RWPE1 (cell line): ENCODE measurements at regions not wholly inside any gene's neighbourhood (a gene's known extent, or its start where the extent isn't known, plus 50 kb on each side); places are given as distances from the start of the nearest gene placed in this dataset.

ENCODE experiments used
- CTCF ChIA-PET: fragments of 350-600 bp; sonication (Branson Sonifier 250); formaldehyde crosslinking; extraction: SDS; loops from one replicate; lab custom pipeline; 2021; lab: Yijun Ruan, JAX
- POLR2A ChIA-PET: fragments of 400-600 bp; formaldehyde crosslinking; extraction: SDS; loops from one replicate; lab custom pipeline; 2020; ENCODE audit warnings: antibody characterized with exemption; ENCODE audit not compliant: low non-redundant PET; lab: Yijun Ruan, JAX
- DNase-seq: peaks from one replicate; pipeline ENCODE4 v3.0.0; 2012; ENCODE audit warnings: low spot score
- H3K27ac ChIP-seq: fragments of 450-650 bp; 2 replicates; pipeline ENCODE4 v1.5.1; 2017
- TF ChIP-seq, protein P1 (sequence below): fragments of 450-650 bp; conservative IDR thresholded peaks from 2 replicates; pipeline ENCODE4 v1.5.1; 2017; ENCODE audit warnings: low read depth, mild to moderate bottlenecking

DNA sequence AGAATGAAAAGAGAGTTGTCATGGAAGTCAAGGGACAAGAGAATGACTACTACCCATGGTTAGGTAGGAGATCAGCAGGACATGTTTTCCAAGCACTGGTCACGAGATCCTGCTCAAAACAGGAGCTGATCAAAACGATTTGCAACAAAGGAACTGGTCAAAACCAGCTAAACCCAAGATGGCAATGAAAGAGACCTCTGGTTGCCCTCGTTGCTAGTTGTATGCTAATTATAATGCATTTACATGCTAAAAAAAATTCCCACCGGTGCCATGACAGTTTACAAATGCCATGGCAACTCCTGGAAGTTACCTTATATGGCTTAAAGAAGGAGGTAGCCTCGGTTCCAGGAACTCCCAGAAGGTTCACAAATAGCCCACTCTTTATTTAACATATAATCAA lies 95.0 kb upstream of the OTX2 start:
- CTCF ChIA-PET: no interaction called here
- H3K27ac ChIP-seq: no peak overlapping the region
- no peak for DNase-seq
- TF ChIP-seq, protein P1, sequence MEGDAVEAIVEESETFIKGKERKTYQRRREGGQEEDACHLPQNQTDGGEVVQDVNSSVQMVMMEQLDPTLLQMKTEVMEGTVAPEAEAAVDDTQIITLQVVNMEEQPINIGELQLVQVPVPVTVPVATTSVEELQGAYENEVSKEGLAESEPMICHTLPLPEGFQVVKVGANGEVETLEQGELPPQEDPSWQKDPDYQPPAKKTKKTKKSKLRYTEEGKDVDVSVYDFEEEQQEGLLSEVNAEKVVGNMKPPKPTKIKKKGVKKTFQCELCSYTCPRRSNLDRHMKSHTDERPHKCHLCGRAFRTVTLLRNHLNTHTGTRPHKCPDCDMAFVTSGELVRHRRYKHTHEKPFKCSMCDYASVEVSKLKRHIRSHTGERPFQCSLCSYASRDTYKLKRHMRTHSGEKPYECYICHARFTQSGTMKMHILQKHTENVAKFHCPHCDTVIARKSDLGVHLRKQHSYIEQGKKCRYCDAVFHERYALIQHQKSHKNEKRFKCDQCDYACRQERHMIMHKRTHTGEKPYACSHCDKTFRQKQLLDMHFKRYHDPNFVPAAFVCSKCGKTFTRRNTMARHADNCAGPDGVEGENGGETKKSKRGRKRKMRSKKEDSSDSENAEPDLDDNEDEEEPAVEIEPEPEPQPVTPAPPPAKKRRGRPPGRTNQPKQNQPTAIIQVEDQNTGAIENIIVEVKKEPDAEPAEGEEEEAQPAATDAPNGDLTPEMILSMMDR: no peak
- POLR2A ChIA-PET: no interaction called here

DNA sequence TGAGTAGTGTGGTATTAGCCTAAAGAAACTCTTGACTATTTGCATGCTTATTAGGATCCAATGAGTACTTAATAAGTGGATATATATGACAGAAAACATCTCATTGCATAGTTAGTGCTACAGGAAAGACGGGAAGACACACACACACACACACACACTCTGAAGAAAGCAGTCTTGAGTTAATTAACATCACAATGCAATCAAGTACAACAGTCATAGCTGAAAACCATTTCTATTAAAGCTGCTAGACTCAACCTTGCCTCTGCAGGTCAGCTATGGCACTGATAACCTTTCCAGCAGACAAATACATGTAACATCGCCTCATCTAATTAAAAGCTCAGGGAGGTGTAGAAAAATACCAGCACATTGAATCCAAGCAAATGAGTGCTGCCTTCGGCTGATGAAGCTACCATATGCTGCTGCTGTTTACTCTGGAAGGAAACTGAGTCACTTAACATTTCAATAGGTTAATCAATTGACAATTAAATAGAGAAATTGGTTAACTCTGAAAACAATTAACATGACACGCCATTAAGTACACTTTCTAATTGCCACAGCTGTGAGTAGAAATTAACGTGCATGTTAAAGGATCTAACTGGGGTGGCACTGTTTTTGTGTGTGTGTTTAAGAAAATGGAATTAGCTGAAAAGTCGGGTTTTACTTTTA lies 93.2 kb upstream of the OTX2 start:
- ChIA-PET CTCF (interaction anchor here (0.5 to 0.6 kb wide), 2 partner anchors 20 to 237 kb away, joined by 3 to 8 read pairs; no protein-coding TSS in a partner anchor), POLR2A (no interaction called here)
- TF ChIP-seq, protein P1: no peak
- H3K27ac ChIP-seq: no peak overlapping the region
- no peak for DNase-seq

DNA sequence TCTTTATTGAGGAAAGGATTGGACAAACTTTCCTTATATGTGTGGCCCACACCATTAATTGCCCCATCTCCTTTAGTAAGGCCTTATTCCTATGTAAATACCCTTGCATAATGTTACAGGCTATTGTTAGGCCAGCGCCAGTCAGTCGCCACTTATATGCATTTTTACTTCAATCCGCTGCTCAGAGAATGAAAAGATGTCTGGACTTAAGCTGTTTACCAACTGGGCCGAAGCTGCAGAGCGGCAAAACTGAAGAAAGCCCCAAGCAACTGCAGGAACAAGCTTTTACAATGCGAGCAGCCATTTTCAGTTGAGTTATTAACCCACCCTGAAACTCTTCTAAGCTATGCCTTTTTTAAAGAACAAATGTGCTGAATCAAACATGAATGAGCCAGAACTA lies 92.1 kb upstream of the OTX2 start:
- POLR2A ChIA-PET: no interaction called here
- CTCF ChIA-PET: interaction anchor here (0.6 kb wide), 1 partner anchor 1388 kb away, joined by 4 read pairs; no protein-coding TSS in a partner anchor
- TF ChIP-seq, protein P1: no peak
- no peak for DNase-seq
- H3K27ac ChIP-seq: no peak overlapping the region

DNA sequence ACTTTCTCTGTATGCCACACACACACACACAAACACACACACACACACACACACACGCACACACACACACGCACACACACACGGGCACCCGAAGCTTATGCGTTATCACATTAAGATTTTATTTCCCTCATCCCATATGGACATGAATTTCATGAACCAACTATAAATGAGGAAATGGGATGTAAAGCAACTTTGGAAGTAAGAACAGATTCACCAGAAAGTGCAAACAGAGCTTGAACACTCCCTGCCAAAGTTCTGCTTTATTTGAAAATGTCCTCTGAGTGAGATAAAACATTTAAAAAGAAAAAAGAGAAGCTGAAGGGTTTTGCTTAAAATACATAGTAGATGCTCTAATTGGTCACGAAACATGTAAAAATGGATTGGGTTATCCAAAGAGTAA lies 90.4 kb upstream of the OTX2 start:
- no peak for DNase-seq
- TF ChIP-seq, protein P1: no peak
- POLR2A ChIA-PET: no interaction called here
- H3K27ac ChIP-seq: no peak overlapping the region
- CTCF ChIA-PET: interaction anchor here (0.7 kb wide), 1 partner anchor 353 kb away, joined by 6 read pairs; no protein-coding TSS in a partner anchor

DNA sequence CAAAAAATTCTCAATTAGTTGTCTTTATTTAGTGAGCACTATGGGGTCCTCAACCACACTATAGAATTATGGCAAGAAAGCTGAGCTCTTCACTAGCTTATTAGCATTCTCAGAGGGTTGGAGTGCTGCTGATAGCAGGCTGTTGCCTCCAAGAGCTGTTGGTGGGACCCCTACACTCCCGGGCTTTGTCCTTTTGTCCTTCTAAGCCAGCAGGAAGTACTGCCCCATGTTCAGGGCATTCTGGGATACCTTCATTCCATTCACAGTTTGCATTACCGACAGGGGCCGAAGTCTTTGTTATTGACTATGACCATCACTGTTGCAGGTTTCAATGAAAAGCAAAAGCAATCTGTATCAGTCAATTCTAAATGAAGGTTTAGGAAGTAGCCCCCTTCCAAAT lies 89.5 kb upstream of the OTX2 start:
- no peak overlapping the region for H3K27ac ChIP-seq
- ChIA-PET CTCF (interaction anchor here (0.5 kb wide), 1 partner anchor 200 kb away, joined by 3 read pairs; no protein-coding TSS in a partner anchor), POLR2A (no interaction called here)
- DNase-seq: no peak
- TF ChIP-seq, protein P1: no peak

DNA sequence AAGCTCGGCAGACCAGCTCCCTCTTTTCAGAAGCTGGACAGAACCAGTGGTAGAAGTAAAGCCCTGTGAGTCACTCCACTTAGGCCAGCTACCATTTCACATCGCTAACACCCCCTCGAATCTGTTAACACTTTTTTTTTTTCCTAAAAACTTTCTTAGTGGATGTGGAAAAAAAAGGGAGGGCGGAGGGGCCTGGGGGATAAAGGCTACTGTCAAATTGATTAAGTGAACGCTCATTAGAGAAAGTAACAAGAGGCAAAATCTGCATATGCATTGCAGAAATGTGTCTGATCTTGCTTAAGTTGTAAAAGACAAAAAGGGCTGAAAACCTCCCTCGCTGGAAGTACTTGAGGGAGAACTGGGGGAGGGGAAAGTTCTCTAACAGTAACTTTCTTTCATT lies 86.6 kb upstream of the OTX2 start:
- H3K27ac ChIP-seq: no peak overlapping the region
- DNase-seq: no peak
- ChIA-PET CTCF (interaction anchor here (0.6 to 0.7 kb wide), 3 partner anchors 46 to 88 kb away, joined by 3 to 10 read pairs (median 3); no protein-coding TSS in a partner anchor), POLR2A (no interaction called here)
- TF ChIP-seq, protein P1: no peak
